ENCODE measurements at regions not wholly inside any gene's neighbourhood (a gene's known extent, or its start where the extent isn't known, plus 50 kb on each side); places are given as distances from the start of the nearest gene placed in this dataset.
"Not testable (repeated sequence)": the region's sequence is repeated elsewhere in the genome, so short reads cannot be mapped to it uniquely, and the experiment has no call there.

DNA sequence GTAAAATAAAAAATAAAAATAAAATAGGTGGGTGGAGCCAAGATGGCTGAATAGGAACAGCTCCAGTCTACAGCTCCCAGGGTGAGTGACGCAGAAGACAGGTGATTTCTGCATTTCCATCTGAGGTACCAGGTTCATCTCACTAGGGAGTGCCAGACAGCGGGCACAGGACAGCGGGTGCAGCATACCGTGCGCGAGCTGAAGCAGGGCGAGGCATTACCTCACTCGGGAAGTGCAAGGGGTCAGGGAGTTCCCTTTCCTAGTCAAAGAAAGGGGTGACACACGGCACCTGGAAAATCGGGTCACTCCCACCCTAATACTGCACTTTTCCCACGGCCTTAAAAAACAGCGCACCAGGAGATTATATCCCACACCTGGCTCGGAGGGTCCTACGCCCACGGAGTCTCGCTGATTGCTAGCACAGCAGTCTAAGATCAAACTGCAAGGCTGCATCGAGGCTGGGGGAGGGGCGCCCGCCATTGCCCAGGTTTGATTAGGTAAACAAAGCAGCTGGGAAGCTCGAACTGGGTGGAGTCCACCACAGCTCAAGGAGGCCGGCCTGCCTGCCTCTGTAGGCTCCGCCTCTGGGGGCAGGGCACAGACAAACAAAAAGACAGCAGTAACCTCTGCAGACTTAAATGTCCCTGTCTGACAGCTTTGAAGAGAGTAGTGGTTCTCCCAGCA, 161.9 kb upstream of the RPS6KA2 start:
- CTCF ChIA-PET = interaction anchor here (1.0 to 7.5 kb wide), 5 partner anchors 9 to 363 kb away, joined by 3 to 130 read pairs (median 9); no protein-coding TSS in a partner anchor
- ATAC-seq (ENCODE audit: low read depth); H4K20me1 ChIP-seq (ENCODE audit: control insufficient read depth, insufficient read depth, low read length, poor library complexity, severe bottlenecking); H3K79me2 ChIP-seq (ENCODE audit: control insufficient read depth, insufficient read depth, low read length); H3K27ac ChIP-seq (ENCODE audit: low read length in 2 of 2); H3K9me3 Mint-ChIP-seq (ENCODE audit: insufficient read depth); H3K27me3 Mint-ChIP-seq; DNase-seq; H3K4me2 ChIP-seq (replicated peaks; ENCODE audit: low read depth, low read length, poor library complexity, severe bottlenecking); H2AFZ ChIP-seq (ENCODE audit: insufficient read depth, low read depth, low read length, poor library complexity, severe bottlenecking); H3K36me3 ChIP-seq (replicated peaks in 1 of 2; ENCODE audit: control extremely low read depth in 1 of 2, control insufficient read depth in 1 of 2, extremely low read depth in 1 of 2, insufficient read depth in 2 of 2, low read length in 1 of 2); H3K9ac ChIP-seq (ENCODE audit: low read length); H3K27me3 ChIP-seq (replicated peaks in 1 of 4; ENCODE audit: control extremely low read depth in 1 of 4, control insufficient read depth in 3 of 4, insufficient read depth in 4 of 4, low read length in 3 of 4); H3K27ac Mint-ChIP-seq; POLR2A ChIA-PET; H3K4me3 ChIP-seq (ENCODE audit: control extremely low read depth in 1 of 5, extremely low read depth in 1 of 5, insufficient read depth in 1 of 5, low read depth in 2 of 5, low read length in 4 of 5); H3K4me1 Mint-ChIP-seq; H3K9me3 ChIP-seq (ENCODE audit: control extremely low read depth in 1 of 3, control insufficient read depth in 2 of 3, insufficient read depth in 1 of 3, low read length in 2 of 3); H3K4me3 Mint-ChIP-seq; H3K4me1 ChIP-seq (ENCODE audit: control insufficient read depth in 2 of 2, insufficient read depth in 2 of 2, low read length in 2 of 2): not testable (repeated sequence)
- intact Hi-C loops (cut with micrococcal nuclease) = loop anchor here (5.0 to 10.0 kb wide), 2 partner anchors 288 to 566 kb away; no protein-coding TSS in a partner anchor
- 93% methylated on average over 17 of the region's 22 CpGs for WGBS (ENCODE audit: insufficient coverage)

DNA sequence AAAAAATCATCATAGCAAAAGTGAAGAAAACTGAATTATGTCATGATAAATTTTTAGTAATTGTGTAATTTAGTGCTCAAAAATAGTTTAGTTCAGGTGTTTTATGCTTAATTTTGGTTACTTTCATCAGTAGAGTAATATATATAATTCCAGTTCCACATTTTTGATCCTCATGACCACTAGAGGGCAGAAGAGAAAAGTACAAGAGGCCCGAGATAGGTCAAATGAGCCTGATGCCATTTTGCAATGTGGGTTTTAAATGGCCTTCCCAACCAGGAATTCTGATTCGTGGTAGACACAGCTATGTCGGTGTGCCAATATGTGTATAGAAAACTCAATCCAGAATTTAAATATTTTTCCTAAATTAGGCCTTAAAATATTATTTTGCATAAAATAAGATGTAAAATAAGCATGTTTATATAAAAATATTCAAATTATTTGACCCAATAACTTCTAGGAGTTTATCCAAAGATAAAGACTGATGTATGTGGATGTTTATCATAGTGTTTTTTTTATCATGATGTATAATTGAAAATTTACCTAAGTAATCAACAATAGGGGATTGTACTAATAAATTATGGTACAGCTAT, 159.7 kb upstream of the RPS6KA2 start:
- WGBS (ENCODE audit: insufficient coverage) = no CpG with 5 or more reads among the region's 3 CpGs
- H3K4me1 Mint-ChIP-seq = no peaks in the 10 kb centered on the region
- Histone ChIP-seq H3K79me2 (ENCODE audit: control insufficient read depth, insufficient read depth, low read length) (no peaks in the 10 kb centered on the region), H2AFZ (ENCODE audit: insufficient read depth, low read depth, low read length, poor library complexity, severe bottlenecking) (no peak overlapping the region), H3K4me1 (ENCODE audit: control insufficient read depth in 2 of 2, insufficient read depth in 2 of 2, low read length in 2 of 2) (no peaks in the 10 kb centered on the region), H3K27ac (ENCODE audit: low read length in 2 of 2) (no peak overlapping the region), H3K9ac (ENCODE audit: low read length) (no peak overlapping the region), H4K20me1 (ENCODE audit: control insufficient read depth, insufficient read depth, low read length, poor library complexity, severe bottlenecking) (no peaks in the 10 kb centered on the region), H3K4me3 (ENCODE audit: control extremely low read depth in 1 of 5, extremely low read depth in 1 of 5, insufficient read depth in 1 of 5, low read depth in 2 of 5, low read length in 4 of 5) (no peak overlapping the region), H3K4me2 (replicated peaks; ENCODE audit: low read depth, low read length, poor library complexity, severe bottlenecking) (no peak overlapping the region), H3K27me3 (replicated peaks in 1 of 4; ENCODE audit: control extremely low read depth in 1 of 4, control insufficient read depth in 3 of 4, insufficient read depth in 4 of 4, low read length in 3 of 4) (no peaks in the 10 kb centered on the region), H3K9me3 (ENCODE audit: control extremely low read depth in 1 of 3, control insufficient read depth in 2 of 3, insufficient read depth in 1 of 3, low read length in 2 of 3) (peaks cover 0 to 5% (median 0%) of the 10 kb centered on the region in 3 donors), H3K36me3 (replicated peaks in 1 of 2; ENCODE audit: control extremely low read depth in 1 of 2, control insufficient read depth in 1 of 2, extremely low read depth in 1 of 2, insufficient read depth in 2 of 2, low read length in 1 of 2) (no peaks in the 10 kb centered on the region)
- no peaks in the 10 kb centered on the region for H3K9me3 Mint-ChIP-seq (ENCODE audit: insufficient read depth)
- intact Hi-C loops (cut with micrococcal nuclease) = loop anchor here (1.0 to 10.0 kb wide), 5 partner anchors 164 to 568 kb away; no protein-coding TSS in a partner anchor
- CTCF ChIA-PET = interaction anchor here (0.6 to 7.5 kb wide), 24 partner anchors 9 to 505 kb away, joined by 3 to 130 read pairs (median 4); partner anchors contain the start of gene RNASET2
- H3K27ac Mint-ChIP-seq = no peak overlapping the region
- no peak for TF ChIP-seq EZH2 (IDR thresholded peaks at IDR 0.05; ENCODE audit: borderline replicate concordance, insufficient read depth, low read depth, low read length, poor library complexity, severe bottlenecking)
- TF ChIP-seq, protein P1, sequence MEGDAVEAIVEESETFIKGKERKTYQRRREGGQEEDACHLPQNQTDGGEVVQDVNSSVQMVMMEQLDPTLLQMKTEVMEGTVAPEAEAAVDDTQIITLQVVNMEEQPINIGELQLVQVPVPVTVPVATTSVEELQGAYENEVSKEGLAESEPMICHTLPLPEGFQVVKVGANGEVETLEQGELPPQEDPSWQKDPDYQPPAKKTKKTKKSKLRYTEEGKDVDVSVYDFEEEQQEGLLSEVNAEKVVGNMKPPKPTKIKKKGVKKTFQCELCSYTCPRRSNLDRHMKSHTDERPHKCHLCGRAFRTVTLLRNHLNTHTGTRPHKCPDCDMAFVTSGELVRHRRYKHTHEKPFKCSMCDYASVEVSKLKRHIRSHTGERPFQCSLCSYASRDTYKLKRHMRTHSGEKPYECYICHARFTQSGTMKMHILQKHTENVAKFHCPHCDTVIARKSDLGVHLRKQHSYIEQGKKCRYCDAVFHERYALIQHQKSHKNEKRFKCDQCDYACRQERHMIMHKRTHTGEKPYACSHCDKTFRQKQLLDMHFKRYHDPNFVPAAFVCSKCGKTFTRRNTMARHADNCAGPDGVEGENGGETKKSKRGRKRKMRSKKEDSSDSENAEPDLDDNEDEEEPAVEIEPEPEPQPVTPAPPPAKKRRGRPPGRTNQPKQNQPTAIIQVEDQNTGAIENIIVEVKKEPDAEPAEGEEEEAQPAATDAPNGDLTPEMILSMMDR (IDR thresholded peaks at IDR 0.05) = peak; percentile 88
- H3K27me3 Mint-ChIP-seq = no peaks in the 10 kb centered on the region
- DNase-seq (peak; percentile 80), ATAC-seq (ENCODE audit: low read depth) (peak; percentile 54)
- POLR2A ChIA-PET = no interaction called here
- H3K4me3 Mint-ChIP-seq = no peak overlapping the region

Data from B cell (primary cell).